Activated T-cell treated with anti-CD3 and anti-CD28 coated beads, Interleukin-2, amount 50 U/mL, for 72 hours (primary cell): ENCODE measurements at regions not wholly inside any gene's neighbourhood (a gene's known extent, or its start where the extent isn't known, plus 50 kb on each side); places are given as distances from the start of the nearest gene placed in this dataset.

Experiments
- ATAC-seq, 2 donors: fragments of 150-1000 bp; cut with Tn5 transposase; replicated peaks in 1 of 2; 2 replicates each; pipeline ENCODE4 v1.10.0; 2021; ENCODE audit warnings: moderate library complexity in 2 of 2, mild to moderate bottlenecking in 1 of 2
- DNase-seq, 2 donors: peaks; one replicate each; pipeline ENCODE4 v3.0.0; 2021 to 2022; ENCODE audit warnings: mixed read lengths in 1 of 2
- H3K27ac Mint-ChIP-seq: one replicate; pipeline ENCODE4 v1.8.0; 2022; ENCODE audit warnings: mild to moderate bottlenecking, moderate library complexity, mixed read lengths
- H3K27me3 Mint-ChIP-seq: one replicate; pipeline ENCODE4 v1.8.0; 2022; ENCODE audit warnings: low read depth, mixed read lengths
- H3K36me3 Mint-ChIP-seq, 2 donors: one replicate each; pipeline ENCODE4 v1.8.0; 2022; ENCODE audit warnings: mixed read lengths in 2 of 2, mild to moderate bottlenecking in 1 of 2; ENCODE audit not compliant: insufficient read depth in 2 of 2
- H3K4me1 Mint-ChIP-seq: one replicate; pipeline ENCODE4 v1.8.0; 2022; ENCODE audit warnings: low read depth, mixed read lengths
- H3K4me3 Mint-ChIP-seq, 2 donors: one replicate each; pipeline ENCODE4 v1.8.0; 2022; ENCODE audit warnings: mild to moderate bottlenecking in 2 of 2, mixed read lengths in 2 of 2, moderate library complexity in 2 of 2
- H3K9me3 Mint-ChIP-seq, 2 donors: one replicate each; pipeline ENCODE4 v1.8.0; 2022; ENCODE audit warnings: mixed read lengths in 2 of 2

- no peak for DNase-seq
These were observed 503.2 kb downstream of the PIK3C3 start for GRCh38 chr18:42458226-42458625.

GRCh38 chr18:42459873-42460272, 504.8 kb downstream of the PIK3C3 start:
- Mint-ChIP-seq H3K4me1 (no peaks in the 10 kb centered on the region), H3K4me3 (no peak overlapping the region), H3K27ac (no peak overlapping the region), H3K36me3 (no peaks in the 10 kb centered on the region), H3K9me3 (peaks cover 0 to 7% of the 10 kb centered on the region in 2 donors), H3K27me3 (no peaks in the 10 kb centered on the region)
- no peak for DNase-seq
- no peak for ATAC-seq

More at GRCh38 chr18:42458226-42458625, 503.2 kb downstream of the PIK3C3 start:
- ATAC-seq = no peak
- Mint-ChIP-seq H3K27ac (no peak overlapping the region), H3K4me3 (no peak overlapping the region), H3K4me1 (no peaks in the 10 kb centered on the region), H3K36me3 (no peaks in the 10 kb centered on the region), H3K9me3 (peaks cover 0 to 11% of the 10 kb centered on the region in 2 donors), H3K27me3 (no peaks in the 10 kb centered on the region)

- ATAC-seq (no peak), DNase-seq (no peak)
- Mint-ChIP-seq H3K36me3 (no peaks in the 10 kb centered on the region), H3K4me1 (no peaks in the 10 kb centered on the region), H3K9me3 (peaks cover 1 to 2% of the 10 kb centered on the region in 2 donors), H3K27me3 (no peaks in the 10 kb centered on the region), H3K4me3 (no peak overlapping the region), H3K27ac (no peak overlapping the region)
These were observed 516.9 kb downstream of the PIK3C3 start for GRCh38 chr18:42471885-42472284.

- Mint-ChIP-seq H3K36me3 (no peaks in the 10 kb centered on the region), H3K27me3 (no peaks in the 10 kb centered on the region), H3K9me3 (peaks cover 1 to 2% of the 10 kb centered on the region in 2 donors), H3K4me3 (no peak overlapping the region), H3K4me1 (no peaks in the 10 kb centered on the region), H3K27ac (no peak overlapping the region)
- ATAC-seq (no peak), DNase-seq (no peak)
These were observed 518.6 kb downstream of the PIK3C3 start for GRCh38 chr18:42473611-42474010.

GRCh38 chr18:42474577-42474976, 519.5 kb downstream of the PIK3C3 start:
- H3K4me1 Mint-ChIP-seq = no peaks in the 10 kb centered on the region
- no peak for DNase-seq
- peaks cover 1 to 2% of the 10 kb centered on the region in 2 donors for H3K9me3 Mint-ChIP-seq
- H3K27ac Mint-ChIP-seq = no peak overlapping the region
- H3K36me3 Mint-ChIP-seq = no peaks in the 10 kb centered on the region
- H3K4me3 Mint-ChIP-seq = no peak overlapping the region
- H3K27me3 Mint-ChIP-seq = no peaks in the 10 kb centered on the region
- ATAC-seq = no peak

- ATAC-seq (no peak), DNase-seq (no peak)
- no peaks in the 10 kb centered on the region for H3K27me3 Mint-ChIP-seq
- H3K36me3 Mint-ChIP-seq = no peaks in the 10 kb centered on the region
- no peak overlapping the region for H3K27ac Mint-ChIP-seq
- no peak overlapping the region for H3K4me3 Mint-ChIP-seq
- no peaks in the 10 kb centered on the region for H3K4me1 Mint-ChIP-seq
- peaks cover 1 to 2% of the 10 kb centered on the region in 2 donors for H3K9me3 Mint-ChIP-seq
These were observed 520.1 kb downstream of the PIK3C3 start for GRCh38 chr18:42475157-42475556.

- DNase-seq (no peak), ATAC-seq (no peak)
- Mint-ChIP-seq H3K27ac (no peak overlapping the region), H3K36me3 (no peaks in the 10 kb centered on the region), H3K4me1 (no peaks in the 10 kb centered on the region), H3K9me3 (no peaks in the 10 kb centered on the region), H3K27me3 (no peaks in the 10 kb centered on the region), H3K4me3 (no peak overlapping the region)
These were observed 522.2 kb downstream of the PIK3C3 start for GRCh38 chr18:42477267-42477666.

GRCh38 chr18:42480441-42480840, 525.4 kb downstream of the PIK3C3 start:
- H3K27ac Mint-ChIP-seq = no peak overlapping the region
- H3K4me3 Mint-ChIP-seq = no peak overlapping the region
- DNase-seq (no peak), ATAC-seq (no peak)
- H3K36me3 Mint-ChIP-seq = no peaks in the 10 kb centered on the region
- peaks cover 3% of the 10 kb centered on the region in 2 donors for H3K9me3 Mint-ChIP-seq
- no peaks in the 10 kb centered on the region for H3K4me1 Mint-ChIP-seq
- H3K27me3 Mint-ChIP-seq = no peaks in the 10 kb centered on the region

GRCh38 chr18:42484648-42485047, 529.6 kb downstream of the PIK3C3 start:
- DNase-seq = no peak
- Mint-ChIP-seq H3K36me3 (no peaks in the 10 kb centered on the region), H3K4me1 (no peaks in the 10 kb centered on the region), H3K27me3 (no peaks in the 10 kb centered on the region), H3K4me3 (no peak overlapping the region), H3K9me3 (peaks cover 5 to 6% of the 10 kb centered on the region in 2 donors), H3K27ac (no peak overlapping the region)
- no peak for ATAC-seq

GRCh38 chr18:42486271-42486670, 531.2 kb downstream of the PIK3C3 start:
- Mint-ChIP-seq H3K4me1 (no peaks in the 10 kb centered on the region), H3K36me3 (no peaks in the 10 kb centered on the region), H3K9me3 (peaks cover 5 to 8% of the 10 kb centered on the region in 2 donors), H3K27ac (no peak overlapping the region), H3K4me3 (no peak overlapping the region), H3K27me3 (no peaks in the 10 kb centered on the region)
- ATAC-seq = no peak
- DNase-seq = no peak

- H3K9me3 Mint-ChIP-seq = peaks cover 0 to 6% of the 10 kb centered on the region in 2 donors
- H3K27me3 Mint-ChIP-seq = no peaks in the 10 kb centered on the region
- H3K36me3 Mint-ChIP-seq = no peaks in the 10 kb centered on the region
- no peak for DNase-seq
- H3K4me1 Mint-ChIP-seq = no peaks in the 10 kb centered on the region
- H3K4me3 Mint-ChIP-seq = no peak overlapping the region
- ATAC-seq = no peak
- no peak overlapping the region for H3K27ac Mint-ChIP-seq
These were observed 553.8 kb downstream of the PIK3C3 start for GRCh38 chr18:42508683-42509296.

- peaks cover 0 to 7% of the 10 kb centered on the region in 2 donors for H3K9me3 Mint-ChIP-seq
- H3K27me3 Mint-ChIP-seq = no peaks in the 10 kb centered on the region
- ATAC-seq = no peak
- DNase-seq = no peak
- H3K27ac Mint-ChIP-seq = no peak overlapping the region
- H3K4me1 Mint-ChIP-seq = no peaks in the 10 kb centered on the region
- H3K4me3 Mint-ChIP-seq = no peak overlapping the region
- H3K36me3 Mint-ChIP-seq = no peaks in the 10 kb centered on the region
These were observed 554.8 kb downstream of the PIK3C3 start for GRCh38 chr18:42509750-42510415.

- H3K4me1 Mint-ChIP-seq = no peaks in the 10 kb centered on the region
- DNase-seq = no peak
- H3K27ac Mint-ChIP-seq = no peak overlapping the region
- no peak for ATAC-seq
- H3K9me3 Mint-ChIP-seq = peaks cover 0 to 7% of the 10 kb centered on the region in 2 donors
- no peak overlapping the region for H3K4me3 Mint-ChIP-seq
- H3K36me3 Mint-ChIP-seq = no peaks in the 10 kb centered on the region
- H3K27me3 Mint-ChIP-seq = no peaks in the 10 kb centered on the region
These were observed 555.5 kb downstream of the PIK3C3 start for GRCh38 chr18:42510540-42510939.

GRCh38 chr18:42513441-42513840, 558.4 kb downstream of the PIK3C3 start:
- H3K27ac Mint-ChIP-seq = no peak overlapping the region
- H3K27me3 Mint-ChIP-seq = no peaks in the 10 kb centered on the region
- ATAC-seq (no peak), DNase-seq (no peak)
- H3K36me3 Mint-ChIP-seq = no peaks in the 10 kb centered on the region
- H3K4me3 Mint-ChIP-seq = no peak overlapping the region
- H3K4me1 Mint-ChIP-seq = no peaks in the 10 kb centered on the region
- peaks cover 0 to 7% of the 10 kb centered on the region in 2 donors for H3K9me3 Mint-ChIP-seq
